ENCODE measurements at regions not wholly inside any gene's neighbourhood (a gene's known extent, or its start where the extent isn't known, plus 50 kb on each side); places are given as distances from the start of the nearest gene placed in this dataset.

- no peak for TF ChIP-seq CTCF (IDR thresholded peaks at IDR 0.05; ENCODE audit: insufficient read depth, low read depth, low read length, missing control alignments)
- no peak overlapping the region for H3K4me3 ChIP-seq (ENCODE audit: low read length)
- DNase-seq (ENCODE audit: low read depth), result no peak
These were observed 56.9 kb upstream of the BRD7 start for GRCh38 chr16:50425648-50426047.

- no peak for DNase-seq (ENCODE audit: low read depth)
These were observed 56.3 kb upstream of the BRD7 start for GRCh38 chr16:50425044-50425443.

GRCh38 chr16:50422926-50423325 is 54.1 kb upstream of the BRD7 start:
- no peak for DNase-seq (ENCODE audit: low read depth)
- H3K4me3 ChIP-seq (ENCODE audit: low read length), result no peak overlapping the region
- no peak for TF ChIP-seq CTCF (IDR thresholded peaks at IDR 0.05; ENCODE audit: insufficient read depth, low read depth, low read length, missing control alignments)

More at GRCh38 chr16:50425044-50425443, 56.3 kb upstream of the BRD7 start:
- H3K4me3 ChIP-seq (ENCODE audit: low read length), result no peak overlapping the region
- no peak for TF ChIP-seq CTCF (IDR thresholded peaks at IDR 0.05; ENCODE audit: insufficient read depth, low read depth, low read length, missing control alignments)

GRCh38 chr16:50419116-50419515 is 50.3 kb upstream of the BRD7 start:
- H3K4me3 ChIP-seq (ENCODE audit: low read length), result no peak overlapping the region
- no peak for DNase-seq (ENCODE audit: low read depth)
- no peak for TF ChIP-seq CTCF (IDR thresholded peaks at IDR 0.05; ENCODE audit: insufficient read depth, low read depth, low read length, missing control alignments)
